Esophagus muscularis mucosa (tissue), 4 donors: ENCODE measurements at regions not wholly inside any gene's neighbourhood (a gene's known extent, or its start where the extent isn't known, plus 50 kb on each side); places are given as distances from the start of the nearest gene placed in this dataset.
"Not testable (repeated sequence)": the region's sequence is repeated elsewhere in the genome, so short reads cannot be mapped to it uniquely, and the experiment has no call there.

Experiments
- DNase-seq: peaks from one replicate; pipeline ENCODE4 v3.0.0-alpha.2; 2017; ENCODE audit errors: extremely low spot score
- H3K27ac ChIP-seq, 4 donors: fragments of 200-600 bp; sonication (generic); replicated peaks in 1 of 4; 1 replicate in 3 of 4; 2 replicates in 1 of 4; pipeline ENCODE4 v1.5.1; 2016 to 2019; ENCODE audit warnings: mild to moderate bottlenecking in 1 of 4
- H3K27me3 ChIP-seq, 4 donors: fragments of 200-600 bp; sonication (generic); one replicate each; pipeline versions ENCODE4 v1.5.1 to v1.6.0; 2016 to 2019
- H3K36me3 ChIP-seq, 4 donors: fragments of 200-600 bp; sonication (generic); one replicate each; pipeline ENCODE4 v1.5.1; 2016 to 2019
- H3K4me1 ChIP-seq, 4 donors: fragments of 200-600 bp; sonication (generic); one replicate each; pipeline ENCODE4 v1.5.1; 2016 to 2019
- H3K4me3 ChIP-seq, 4 donors: fragments of 200-600 bp; sonication (generic); 1 replicate in 2 of 4; 2 replicates in 2 of 4; pipeline ENCODE4 v1.5.1; 2016 to 2019; ENCODE audit warnings: mild to moderate bottlenecking in 4 of 4, moderate library complexity in 1 of 4
- H3K9me3 ChIP-seq, 4 donors: fragments of 200-600 bp; sonication (generic); 1 replicate in 3 of 4; 2 replicates in 1 of 4; pipeline ENCODE4 v1.5.1; 2016 to 2019
- CTCF ChIP-seq, 3 experiments: fragments of 200-600 bp in 2 of 3; fragments of 450-650 bp in 1 of 3; sonication (generic) in 2 of 3; IDR thresholded peaks; one replicate each; pipeline ENCODE4 v1.5.1; 2017 to 2019; ENCODE audit warnings: antibody characterized with exemption in 3 of 3, mild to moderate bottlenecking in 2 of 3, moderate library complexity in 1 of 3
- EP300 ChIP-seq: sonication (generic); formaldehyde crosslinking; IDR thresholded peaks from one replicate; pipeline ENCODE4 v1.6.1; 2017; ENCODE audit warnings: antibody characterized with exemption
- POLR2A ChIP-seq: fragments of 450-650 bp; IDR thresholded peaks from one replicate; pipeline ENCODE4 v1.6.1; 2017; ENCODE audit warnings: antibody characterized with exemption, moderate library complexity, mild to moderate bottlenecking, low read depth
- POLR2AphosphoS5 ChIP-seq, 2 donors: sonication (generic); formaldehyde crosslinking; IDR thresholded peaks; one replicate each; pipeline ENCODE4 v1.6.1; 2017; ENCODE audit warnings: antibody characterized with exemption in 2 of 2
- WGBS: methylation state at CpG from one replicate; pipeline ENCODE4 v1.1.5; 2018; 5-methylcytosine and 5-hydroxymethylcytosine counted together
- intact Hi-C: fragments of 100-400 bp; cut with DNase I; formaldehyde crosslinking; loops from one replicate; pipeline ENCODE4 v1.15.1; 2023

DNA sequence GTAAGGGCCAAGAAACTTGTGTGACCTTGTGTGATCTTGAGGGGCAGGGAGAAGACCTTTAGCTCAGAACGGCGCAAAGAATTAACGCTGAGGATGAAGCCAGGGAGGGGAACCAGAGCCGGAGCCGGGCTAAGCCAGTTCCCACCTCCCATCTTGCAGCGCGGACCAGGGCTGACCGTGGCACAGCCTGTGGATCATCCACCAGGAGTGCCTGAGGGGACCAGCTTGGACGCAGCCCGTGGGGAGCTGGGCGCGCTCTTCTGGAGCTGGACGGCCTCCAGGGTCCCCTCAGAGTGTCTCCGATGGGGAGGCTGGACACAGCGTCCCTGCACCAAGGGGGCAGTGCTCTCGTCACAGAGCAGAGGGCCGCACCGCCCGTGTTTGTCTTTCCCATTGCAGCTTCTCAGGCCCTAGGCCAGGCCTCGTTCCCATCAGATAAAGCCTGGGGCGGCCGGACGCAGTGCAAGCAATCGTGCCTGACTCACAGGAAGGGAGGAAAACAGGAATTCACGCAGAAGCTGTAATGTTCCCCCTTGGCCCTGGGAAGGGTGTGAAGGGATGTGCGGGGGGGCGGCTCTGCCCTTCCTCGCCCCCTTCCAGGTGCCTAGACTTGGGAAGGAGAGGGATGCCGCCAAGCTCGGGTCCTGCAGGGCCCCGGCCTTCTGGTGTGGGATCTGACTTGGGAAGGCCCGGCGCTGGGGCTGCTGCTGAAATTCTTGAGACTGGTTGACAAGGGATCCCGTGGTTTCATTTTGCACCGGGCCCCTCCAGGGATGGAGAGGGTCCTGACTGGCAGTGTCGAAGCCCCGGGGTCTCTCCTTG lies 144.9 kb downstream of the NPIPB11 start:
- H3K27me3 ChIP-seq, H3K9me3 ChIP-seq, DNase-seq, H3K36me3 ChIP-seq, intact Hi-C loops: not testable (repeated sequence)
- WGBS: 45% methylated on average over 19 of the region's 37 CpGs
- H3K4me3 ChIP-seq: peak overlapping the region in 2 of 4 donors; percentile 14 to 31
- peaks cover 33 to 55% (median 37%) of the 10 kb centered on the region in 4 donors for H3K4me1 ChIP-seq
- TF ChIP-seq POLR2AphosphoS5 (IDR thresholded peaks at IDR 0.05): peak; percentile 52 to 62
- peak overlapping the region; percentile 59 to 76 (median 71) for H3K27ac ChIP-seq

DNA sequence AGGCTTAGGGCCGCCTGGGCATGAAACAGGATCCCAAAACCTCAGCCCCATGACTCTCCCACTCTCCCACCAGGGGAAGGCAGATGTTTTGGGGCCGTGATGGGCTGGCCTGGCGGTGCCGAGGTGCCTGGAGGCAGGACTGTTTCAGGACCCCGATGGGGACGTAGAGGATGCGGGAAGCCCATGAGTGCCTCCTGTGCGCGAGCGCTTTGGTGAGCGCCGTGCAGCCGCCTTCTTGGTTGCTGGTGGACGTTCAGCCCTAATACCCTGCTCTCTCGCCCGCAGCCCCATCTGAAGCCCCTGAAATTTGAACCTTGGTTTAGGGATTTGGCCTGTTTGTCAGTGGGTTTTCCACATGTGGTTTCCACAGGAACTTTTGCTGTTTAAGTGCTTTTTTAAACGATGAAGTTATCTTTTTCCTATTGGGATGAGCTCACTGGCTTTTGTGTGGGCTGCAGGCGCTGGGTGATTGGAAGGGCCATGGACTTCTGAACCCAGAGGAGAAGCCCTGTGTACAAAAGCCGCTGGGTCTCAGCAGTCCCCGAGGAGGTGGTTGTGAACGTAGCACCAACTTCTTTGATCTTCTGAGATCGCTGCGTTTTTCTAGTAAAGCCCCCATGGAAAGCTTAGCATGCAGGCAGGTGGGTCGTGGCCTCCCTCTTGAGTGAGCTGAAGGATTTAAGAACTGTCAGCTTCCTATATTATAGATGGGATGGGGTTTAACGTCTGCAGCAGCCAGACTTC lies 145.7 kb downstream of the NPIPB11 start:
- H3K27me3 ChIP-seq, H3K9me3 ChIP-seq, intact Hi-C loops, H3K4me3 ChIP-seq, H3K36me3 ChIP-seq, DNase-seq: not testable (repeated sequence)
- 100% methylated on average over 2 of the region's 25 CpGs for WGBS
- Histone ChIP-seq H3K27ac (peak overlapping the region in 3 of 4 donors; percentile 35 to 76 (median 48)), H3K4me1 (peaks cover 33 to 52% (median 37%) of the 10 kb centered on the region in 4 donors)

- intact Hi-C loops: not testable (repeated sequence)
Measured at GRCh38 chr16:29259635-29260457, 146.7 kb downstream of the NPIPB11 start.

GRCh38 chr16:29258946-29259634 lies 147.4 kb downstream of the NPIPB11 start:
- 96% methylated on average over 13 of the region's 19 CpGs for WGBS
- not testable (repeated sequence) for H3K27ac ChIP-seq, H3K9me3 ChIP-seq

More at GRCh38 chr16:29259635-29260457, 146.7 kb downstream of the NPIPB11 start:
- not testable (repeated sequence) for H3K4me3 ChIP-seq, H3K36me3 ChIP-seq, H3K9me3 ChIP-seq, H3K27me3 ChIP-seq, DNase-seq, H3K27ac ChIP-seq
- H3K4me1 ChIP-seq: peaks cover 29 to 42% (median 36%) of the 10 kb centered on the region in 4 donors
- WGBS: 95% methylated on average over 9 of the region's 25 CpGs

DNA sequence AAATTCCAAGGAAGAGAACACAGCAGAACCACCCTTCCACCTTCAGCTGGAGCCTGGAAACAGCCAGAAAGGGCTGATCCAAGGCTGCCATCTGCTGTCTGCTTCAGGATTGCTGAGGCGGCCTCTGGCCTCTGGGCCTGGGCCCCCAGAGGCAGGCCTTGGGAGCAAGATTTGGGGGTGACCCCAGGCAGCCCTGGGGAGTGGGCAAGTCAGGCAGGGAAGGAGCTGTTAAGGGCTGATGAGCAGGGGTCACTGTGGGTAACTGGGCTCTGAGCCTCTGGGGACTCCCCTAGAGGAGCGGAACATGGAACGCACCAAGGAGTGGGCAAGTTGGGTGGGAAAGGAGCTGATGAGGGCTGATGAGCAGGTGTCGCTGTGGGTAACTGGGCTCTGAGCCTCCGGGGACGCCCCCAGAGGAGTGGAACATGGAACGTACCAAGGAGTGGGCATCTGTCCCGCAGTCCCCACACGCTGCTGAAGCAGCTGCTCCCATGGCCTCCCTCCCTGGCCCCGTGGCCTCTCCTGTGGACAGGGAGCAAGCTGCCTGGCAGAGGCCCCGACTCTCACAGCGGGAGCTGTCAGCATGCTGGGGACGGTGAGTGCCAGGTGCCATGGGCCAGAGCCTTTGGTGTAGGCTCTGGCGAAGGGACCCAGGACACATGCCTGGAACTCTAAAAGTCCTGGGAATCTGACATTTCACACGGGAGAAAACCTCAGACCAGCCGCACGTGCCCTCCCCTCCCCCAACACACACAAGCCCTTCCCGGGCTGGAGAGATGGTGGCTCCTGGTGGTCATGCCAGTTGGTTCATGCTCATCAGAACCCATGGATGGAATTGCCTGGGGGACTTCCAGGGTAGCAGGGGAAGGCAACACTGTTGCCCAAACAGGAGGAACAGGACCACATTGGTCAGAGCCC lies 148.8 kb downstream of the NPIPB11 start:
- H3K36me3 ChIP-seq, H3K4me3 ChIP-seq, H3K27me3 ChIP-seq, DNase-seq, H3K27ac ChIP-seq, intact Hi-C loops, H3K9me3 ChIP-seq: not testable (repeated sequence)
- peak; percentile 21 to 42 (median 38) for TF ChIP-seq CTCF (IDR thresholded peaks at IDR 0.05)
- H3K4me1 ChIP-seq: peaks cover 9 to 22% (median 16%) of the 10 kb centered on the region in 4 donors
- WGBS: 89% methylated on average over 13 of the region's 18 CpGs

More at GRCh38 chr16:29258946-29259634, 147.4 kb downstream of the NPIPB11 start:
- DNase-seq, intact Hi-C loops, H3K4me3 ChIP-seq, H3K27me3 ChIP-seq, H3K36me3 ChIP-seq: not testable (repeated sequence)
- H3K4me1 ChIP-seq: peaks cover 22 to 34% (median 28%) of the 10 kb centered on the region in 4 donors

DNA sequence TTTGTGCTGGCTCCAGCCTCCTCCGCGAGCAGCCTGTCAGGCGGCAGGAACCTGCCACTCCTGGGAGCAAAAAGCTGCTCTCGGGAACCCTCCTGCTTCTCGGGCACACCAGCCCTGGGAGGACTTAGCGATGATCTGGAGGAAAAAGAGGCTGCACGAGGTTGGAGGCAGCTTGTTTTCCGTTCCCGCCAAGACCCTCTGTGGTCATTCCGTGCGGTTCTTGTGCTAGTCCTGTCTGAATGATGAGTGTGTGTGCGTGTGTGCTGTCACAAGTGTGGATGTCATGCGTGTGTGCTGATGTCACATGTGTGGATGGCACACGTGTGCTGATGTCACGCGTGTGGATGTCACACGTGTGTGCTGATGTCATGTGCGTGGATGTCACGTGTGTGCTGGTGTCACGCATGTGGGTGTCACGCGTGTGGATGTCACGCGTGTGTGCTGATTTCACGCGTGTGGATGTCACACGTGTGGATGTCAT lies 150.0 kb downstream of the NPIPB11 start:
- no peak overlapping the region for H3K27ac ChIP-seq
- H3K9me3 ChIP-seq: no peaks in the 10 kb centered on the region
- intact Hi-C loops: no loop called here
- WGBS: 91% methylated on average over 27 of the region's 27 CpGs
- DNase-seq: no peak
- no peak for TF ChIP-seq POLR2A
- peak; percentile 45 to 60 for TF ChIP-seq POLR2AphosphoS5 (IDR thresholded peaks at IDR 0.05)
- no peak for TF ChIP-seq EP300
- H3K4me1 ChIP-seq: peaks cover 0 to 13% (median 7%) of the 10 kb centered on the region in 4 donors
- H3K4me3 ChIP-seq: no peak overlapping the region
- H3K36me3 ChIP-seq: no peaks in the 10 kb centered on the region
- H3K27me3 ChIP-seq: no peaks in the 10 kb centered on the region

DNA sequence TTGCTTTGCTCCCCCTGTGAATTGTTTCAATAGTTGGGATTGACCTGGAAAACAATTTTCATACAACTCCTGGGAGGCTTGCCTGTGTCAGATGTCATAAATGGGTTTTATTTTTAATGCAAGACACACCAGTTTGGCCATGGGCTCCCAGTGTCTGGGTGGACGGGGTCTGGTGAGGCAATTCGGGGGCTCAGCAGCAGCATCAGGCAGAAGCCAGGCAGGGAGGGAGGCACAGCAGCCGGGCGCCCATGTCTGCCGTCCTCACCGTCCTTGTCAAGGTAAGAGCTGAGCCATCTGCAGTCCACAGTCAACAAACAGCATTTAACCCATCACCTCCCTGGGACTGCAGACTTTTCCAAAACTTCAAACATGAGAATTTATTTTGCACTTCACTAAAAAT lies 150.6 kb downstream of the NPIPB11 start:
- H3K27ac ChIP-seq, DNase-seq, H3K36me3 ChIP-seq, H3K4me3 ChIP-seq, H3K27me3 ChIP-seq, H3K9me3 ChIP-seq, intact Hi-C loops, H3K4me1 ChIP-seq: not testable (repeated sequence)
- WGBS: 57% methylated on average over 6 of the region's 6 CpGs

DNA sequence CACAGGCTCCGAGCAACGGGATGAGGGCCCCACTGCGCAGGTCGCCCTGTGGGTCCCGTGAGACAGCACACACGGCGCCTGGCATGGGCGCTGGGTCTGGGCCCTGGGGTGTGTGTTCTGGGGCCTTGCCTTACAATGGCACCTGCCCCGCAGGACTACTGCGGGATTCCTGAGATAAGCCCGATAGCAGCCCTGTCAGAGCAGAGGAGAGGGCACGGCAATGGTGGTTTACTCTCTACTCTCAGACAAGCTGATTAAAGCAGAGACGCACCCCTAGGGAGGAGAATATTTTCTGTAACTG lies 151.1 kb downstream of the NPIPB11 start:
- DNase-seq, intact Hi-C loops: not testable (repeated sequence)
- WGBS: 82% methylated on average over 6 of the region's 13 CpGs

More for the DNA sequence above, 151.1 kb downstream of the NPIPB11 start:
- H3K36me3 ChIP-seq, H3K4me1 ChIP-seq, H3K4me3 ChIP-seq, H3K9me3 ChIP-seq, H3K27me3 ChIP-seq: not testable (repeated sequence)
- H3K27ac ChIP-seq: peak overlapping the region in 2 of 4 donors; percentile 9 to 42
